Right lobe of liver (tissue), 6 donors: ENCODE measurements at regions not wholly inside any gene's neighbourhood (a gene's known extent, or its start where the extent isn't known, plus 50 kb on each side); places are given as distances from the start of the nearest gene placed in this dataset.

Experiments used
- ATAC-seq, 4 donors: fragments of 200-7000 bp; cut with Tn5 transposase; one replicate each; pipeline ENCODE4 v1.9.1; 2020; ENCODE audit warnings: mild to moderate bottlenecking in 4 of 4, moderate library complexity in 4 of 4
- DNase-seq, 3 donors: peaks; one replicate each; pipeline ENCODE4 v3.0.0-alpha.2; 2020
- H3K27ac ChIP-seq, 3 donors: fragments of 200-600 bp; one replicate each; pipeline ENCODE4 v1.8.0; 2022
- H3K27me3 ChIP-seq, 2 donors: fragments of 200-600 bp; one replicate each; pipeline ENCODE4 v1.8.0; 2022
- H3K36me3 ChIP-seq, 4 donors: fragments of 200-600 bp; sonication (generic) in 1 of 4; one replicate each; pipeline versions ENCODE4 v1.5.1 to v1.8.0; 2017 to 2022; ENCODE audit warnings: control low read depth in 1 of 4
- H3K4me1 ChIP-seq, 4 donors: fragments of 200-600 bp; sonication (generic) in 1 of 4; one replicate each; pipeline versions ENCODE4 v1.5.1 to v1.8.0; 2017 to 2022; ENCODE audit warnings: control low read depth in 1 of 4
- H3K4me3 ChIP-seq, 3 donors: fragments of 200-600 bp; one replicate each; pipeline ENCODE4 v1.8.0; 2022
- H3K9me3 ChIP-seq, 4 donors: fragments of 200-600 bp; sonication (generic) in 1 of 4; one replicate each; pipeline versions ENCODE4 v1.5.1 to v1.8.0; 2017 to 2022; ENCODE audit warnings: control low read depth in 1 of 4
- CTCF ChIP-seq, 4 donors: fragments of 200-600 bp in 3 of 4; fragments of 450-650 bp in 1 of 4; IDR thresholded peaks; one replicate each; pipeline versions ENCODE4 v1.5.1 to v1.8.0; 2016 to 2022; ENCODE audit warnings: antibody characterized with exemption in 4 of 4, mild to moderate bottlenecking in 2 of 4
- POLR2A ChIP-seq: fragments of 450-650 bp; IDR thresholded peaks from one replicate; pipeline ENCODE4 v1.6.1; 2017; ENCODE audit warnings: antibody characterized with exemption, mild to moderate bottlenecking
- WGBS: methylation state at CpG from one replicate; pipeline ENCODE4 v1.1.6; 2018; ENCODE audit warnings: low coverage, low lambda C conversion rate; ENCODE audit not compliant: insufficient coverage; ENCODE audit errors: missing lambda C conversion rate; 5-methylcytosine and 5-hydroxymethylcytosine counted together
- intact Hi-C, 2 donors: fragments of 100-400 bp; cut with DNase I; formaldehyde crosslinking; loops; one replicate each; pipeline versions ENCODE4 v1.11.2 to v1.14.1; 2022
- donor health status: DM: no; HTN: yes; CAD: no.
- donor health status: DM: no; HTN: no; CAD: no.
- donor health status: DM: no; HTN: no; CAD: no.
- donor health status: DM: no; HTN: yes; CAD: no.
- donor health status: DM: no; HTN: yes; CAD: no.

- ATAC-seq = no peak
- TF ChIP-seq POLR2A = no peak
- TF ChIP-seq CTCF (IDR thresholded peaks at IDR 0.05) = no peak
These were observed 81.1 kb downstream of the BOLA3 start for GRCh38 chr2:74066491-74067203.

GRCh38 chr2:74067221-74067747 lies 80.4 kb downstream of the BOLA3 start:
- TF ChIP-seq POLR2A (no peak), CTCF (IDR thresholded peaks at IDR 0.05) (no peak)
- intact Hi-C loops = no loop called here
- Histone ChIP-seq H3K27me3 (no peaks in the 10 kb centered on the region), H3K4me3 (no peak overlapping the region), H3K36me3 (no peaks in the 10 kb centered on the region), H3K27ac (no peak overlapping the region), H3K4me1 (no peaks in the 10 kb centered on the region), H3K9me3 (no peaks in the 10 kb centered on the region)
- WGBS = 89% methylated on average over 4 of the region's 4 CpGs
- no peak for DNase-seq
- ATAC-seq = no peak

More at GRCh38 chr2:74066491-74067203, 81.1 kb downstream of the BOLA3 start:
- Histone ChIP-seq H3K9me3 (no peaks in the 10 kb centered on the region), H3K27me3 (no peaks in the 10 kb centered on the region), H3K27ac (no peak overlapping the region), H3K4me1 (no peaks in the 10 kb centered on the region), H3K36me3 (no peaks in the 10 kb centered on the region), H3K4me3 (no peak overlapping the region)
- no peak for DNase-seq
- 88% methylated on average over 2 of the region's 3 CpGs for WGBS
- intact Hi-C loops = no loop called here

DNA sequence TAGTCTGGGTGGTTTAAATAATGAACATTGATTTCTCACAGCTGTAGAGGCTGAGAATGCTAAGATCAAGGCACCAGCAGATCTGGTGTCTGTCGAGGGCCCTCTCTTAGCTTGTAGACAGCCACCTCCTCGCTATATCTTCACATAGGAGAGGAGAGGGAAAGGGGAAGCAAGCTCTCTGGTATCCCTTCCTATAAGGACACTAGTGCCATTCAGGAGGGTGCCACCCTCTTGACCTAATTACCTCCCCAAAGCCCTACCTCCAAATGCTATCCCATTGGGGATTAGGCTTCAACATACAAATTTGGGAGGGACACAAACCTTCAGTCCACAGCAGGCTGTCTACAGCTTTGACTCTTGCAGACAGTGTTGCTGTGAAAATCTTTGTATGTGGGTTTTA lies 76.7 kb downstream of the BOLA3 start:
- intact Hi-C loops = no loop called here
- ATAC-seq (no peak), DNase-seq (no peak)
- no peak overlapping the region for H3K4me3 ChIP-seq
- no peaks in the 10 kb centered on the region for H3K4me1 ChIP-seq
- H3K27me3 ChIP-seq = no peaks in the 10 kb centered on the region
- H3K9me3 ChIP-seq = no peaks in the 10 kb centered on the region
- WGBS = no CpG with 5 or more reads among the region's 2 CpGs
- H3K27ac ChIP-seq = no peak overlapping the region
- no peak for TF ChIP-seq POLR2A
- TF ChIP-seq CTCF (IDR thresholded peaks at IDR 0.05) = no peak
- H3K36me3 ChIP-seq = peaks cover 0 to 3% (median 1%) of the 10 kb centered on the region in 4 donors

GRCh38 chr2:74071426-74071825 lies 76.3 kb downstream of the BOLA3 start:
- Histone ChIP-seq H3K36me3 (peaks cover 0 to 3% (median 1%) of the 10 kb centered on the region in 4 donors), H3K4me1 (no peaks in the 10 kb centered on the region), H3K27me3 (no peaks in the 10 kb centered on the region), H3K27ac (no peak overlapping the region), H3K4me3 (no peak overlapping the region), H3K9me3 (no peaks in the 10 kb centered on the region)
- 74% methylated on average over 4 of the region's 4 CpGs for WGBS
- intact Hi-C loops = no loop called here
- TF ChIP-seq POLR2A = no peak
- no peak for TF ChIP-seq CTCF (IDR thresholded peaks at IDR 0.05)
- DNase-seq (no peak), ATAC-seq (no peak)
